HepG2 (cell line): ENCODE measurements at regions not wholly inside any gene's neighbourhood (a gene's known extent, or its start where the extent isn't known, plus 50 kb on each side); places are given as distances from the start of the nearest gene placed in this dataset.

ENCODE experiments used
- ARID5B ChIP-seq: IDR thresholded peaks from 2 replicates; pipeline ENCODE4 v1.4.0; 2020; ENCODE audit warnings: mild to moderate bottlenecking, missing genetic modification reagents
- ETV5 ChIP-seq: IDR thresholded peaks from 2 replicates; pipeline ENCODE4 v1.6.1; 2018; ENCODE audit warnings: missing biosample characterization, missing genetic modification reagents, inconsistent platforms, borderline replicate concordance
- GLMP ChIP-seq: sonication (generic); formaldehyde crosslinking; IDR thresholded peaks from 2 replicates; pipeline ENCODE4 v1.9.0; 2021; ENCODE audit warnings: missing genetic modification reagents, mild to moderate bottlenecking, borderline replicate concordance
- HHEX ChIP-seq: IDR thresholded peaks from 2 replicates; pipeline ENCODE4 v1.6.1; 2016; ENCODE audit warnings: control low read depth
- NCOA2 ChIP-seq: sonication (generic); formaldehyde crosslinking; IDR thresholded peaks from 2 replicates; pipeline ENCODE4 v1.8.0; 2022; ENCODE audit warnings: inconsistent platforms
- NFIB ChIP-seq: sonication (generic); formaldehyde crosslinking; IDR thresholded peaks from 2 replicates; pipeline ENCODE4 v1.9.0; 2021; ENCODE audit warnings: missing genetic modification reagents, mild to moderate bottlenecking, borderline replicate concordance
- SATB2 ChIP-seq: sonication (generic); formaldehyde crosslinking; IDR thresholded peaks from 2 replicates; pipeline ENCODE4 v1.5.0; 2020; ENCODE audit warnings: missing genetic modification reagents
- THRA ChIP-seq: sonication (generic); formaldehyde crosslinking; IDR thresholded peaks from 2 replicates; pipeline ENCODE4 v1.4.0; 2020; ENCODE audit warnings: missing genetic modification reagents, borderline replicate concordance
- UBTF ChIP-seq: sonication (generic); formaldehyde crosslinking; IDR thresholded peaks from 2 replicates; pipeline ENCODE4 v1.4.0; 2020; ENCODE audit warnings: mild to moderate bottlenecking, missing genetic modification reagents
- ZEB1 ChIP-seq: IDR thresholded peaks from 2 replicates; pipeline ENCODE4 v1.6.1; 2012; ENCODE audit warnings: mild to moderate bottlenecking, low read depth, inconsistent platforms; ENCODE audit not compliant: insufficient replicate concordance
- ZNF549 ChIP-seq: sonication (generic); formaldehyde crosslinking; IDR thresholded peaks from 2 replicates; pipeline ENCODE4 v1.5.0; 2020; ENCODE audit warnings: missing genetic modification reagents
- ZNF788 ChIP-seq: sonication (generic); formaldehyde crosslinking; IDR thresholded peaks from 2 replicates; pipeline ENCODE4 v1.5.0; 2020; ENCODE audit warnings: mild to moderate bottlenecking, missing genetic modification reagents, borderline replicate concordance
- ZSCAN25 ChIP-seq: sonication (generic); formaldehyde crosslinking; IDR thresholded peaks from 2 replicates; pipeline ENCODE4 v1.8.0; 2022; ENCODE audit warnings: mild to moderate bottlenecking, missing genetic modification reagents

GRCh38 chr5:14977058-14977685 lies 105.6 kb upstream of the ANKH start (continued):
- TF ChIP-seq GLMP (CRISPR knock-in tag) (no peak), ZSCAN25 (CRISPR knock-in tag) (no peak), ZEB1 (peak; percentile 72), ZNF549 (no peak), UBTF (CRISPR knock-in tag) (no peak), HHEX (CRISPR knock-in tag) (no peak), NFIB (no peak), THRA (peak; percentile 82; the same call in 1 of the 2 replicates), ETV5 (no peak), ZNF788 (CRISPR knock-in tag) (no peak), NCOA2 (CRISPR knock-in tag) (peak; percentile 61; the same call in 1 of the 2 replicates), SATB2 (CRISPR knock-in tag) (no peak), ARID5B (CRISPR knock-in tag) (peak; percentile 46; the same call in 1 of the 2 replicates)
